DOHH2 (cell line): ENCODE measurements at regions not wholly inside any gene's neighbourhood (a gene's known extent, or its start where the extent isn't known, plus 50 kb on each side); places are given as distances from the start of the nearest gene placed in this dataset.

Experiments used
- CTCF ChIP-seq: fragments of 200-600 bp; sonication (generic); IDR thresholded peaks from one replicate; pipeline ENCODE4 v1.5.1; 2014; ENCODE audit warnings: antibody characterized with exemption, mild to moderate bottlenecking, low read depth, low read length; ENCODE audit not compliant: poor library complexity, severe bottlenecking
- EZH2phosphoT487 ChIP-seq: fragments of 200-600 bp; sonication (generic); IDR thresholded peaks from 2 replicates; pipeline ENCODE4 v1.6.1; 2017; ENCODE audit warnings: borderline replicate concordance, mild to moderate bottlenecking, antibody characterized with exemption, low read length, moderate library complexity, mixed read lengths

GRCh38 chr22:42328784-42329145 lies 58.3 kb upstream of the TCF20 start:
- TF ChIP-seq CTCF: no peak
- no peak for TF ChIP-seq EZH2phosphoT487
